Gastrocnemius medialis (tissue), 4 donors: ENCODE measurements at regions not wholly inside any gene's neighbourhood (a gene's known extent, or its start where the extent isn't known, plus 50 kb on each side); places are given as distances from the start of the nearest gene placed in this dataset.

Experiments
- ATAC-seq, 2 donors: fragments of 150-250 bp; one replicate each; pipeline ENCODE4 v1.9.1; 2016
- DNase-seq, 2 donors: peaks; one replicate each; pipeline ENCODE4 v3.0.0-alpha.2; 2019
- H3K27ac ChIP-seq, 4 donors: fragments of 200-600 bp; sonication (generic); 1 replicate in 1 of 4; 2 replicates in 3 of 4; pipeline ENCODE4 v1.5.1; 2016 to 2018; ENCODE audit warnings: mild to moderate bottlenecking in 2 of 4, moderate library complexity in 1 of 4
- H3K27me3 ChIP-seq, 3 donors: fragments of 200-600 bp; sonication (generic) in 2 of 3; 1 replicate in 1 of 3; 2 replicates in 2 of 3; pipeline versions ENCODE4 v1.5.1 to v1.6.0; 2016 to 2019; ENCODE audit warnings: mild to moderate bottlenecking in 1 of 3, moderate library complexity in 1 of 3
- H3K36me3 ChIP-seq, 2 donors: fragments of 200-600 bp; sonication (generic) in 1 of 2; one replicate each; pipeline ENCODE4 v1.5.1; 2017 to 2018
- H3K4me1 ChIP-seq, 2 donors: fragments of 200-600 bp; sonication (generic) in 1 of 2; one replicate each; pipeline ENCODE4 v1.5.1; 2016 to 2017; ENCODE audit warnings: mild to moderate bottlenecking in 2 of 2
- H3K4me3 ChIP-seq, 4 donors: fragments of 200-600 bp; sonication (generic) in 3 of 4; 1 replicate in 1 of 4; 2 replicates in 3 of 4; pipeline ENCODE4 v1.5.1; 2016 to 2019; ENCODE audit warnings: mild to moderate bottlenecking in 2 of 4
- H3K9me3 ChIP-seq, 3 donors: fragments of 200-600 bp; sonication (generic) in 2 of 3; 1 replicate in 1 of 3; 2 replicates in 2 of 3; pipeline ENCODE4 v1.5.1; 2016 to 2019
- POLR2A ChIP-seq, 2 donors: fragments of 450-650 bp; IDR thresholded peaks; one replicate each; pipeline ENCODE4 v1.6.1; 2017; ENCODE audit warnings: antibody characterized with exemption in 2 of 2, mild to moderate bottlenecking in 2 of 2, moderate library complexity in 2 of 2
- in situ Hi-C, 4 donors: fragments of 200-750 bp; cut with MboI; loops; one replicate each; pipeline versions ENCODE4 v1.15.0 to v1.8.0; 2017; ENCODE audit warnings: low sequenced_read_pairs in 4 of 4
- intact Hi-C: fragments of 100-400 bp; cut with DNase I; formaldehyde crosslinking; loops from one replicate; pipeline ENCODE4 v1.15.1; 2023; ENCODE audit warnings: low total_unique reads
- TF ChIP-seq, protein P1 (sequence below), 5 experiments: fragments of 450-650 bp in 3 of 5; fragments of 200-600 bp in 2 of 5; sonication (generic) in 2 of 5; IDR thresholded peaks in 4 of 5; conservative IDR thresholded peaks in 1 of 5; 1 replicate in 4 of 5; 2 replicates in 1 of 5; pipeline ENCODE4 v1.5.1; 2016 to 2019; ENCODE audit warnings: antibody characterized with exemption in 5 of 5, mild to moderate bottlenecking in 3 of 5, moderate library complexity in 3 of 5

DNA sequence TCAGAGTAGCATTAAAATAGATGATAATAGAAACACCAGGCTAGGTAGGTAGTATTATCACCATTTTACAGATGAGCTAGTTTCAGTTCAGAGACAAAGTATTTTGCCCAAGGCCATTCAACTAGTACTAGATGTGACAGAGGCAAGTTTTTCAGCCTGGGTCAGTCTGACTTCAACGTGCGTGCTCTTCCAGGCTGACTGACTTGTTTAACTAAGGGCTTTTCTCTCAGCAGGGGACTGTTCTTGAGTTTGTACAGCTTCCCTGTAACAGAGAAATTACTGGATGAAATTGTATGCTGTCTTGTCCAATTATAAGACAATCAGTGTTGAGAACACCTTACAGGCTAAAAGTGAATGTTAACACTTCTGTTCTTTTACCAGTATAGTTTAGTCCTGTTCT is 333.5 kb upstream of the MAN1A1 start:
- H3K9me3 ChIP-seq = no peaks in the 10 kb centered on the region
- DNase-seq (no peak), ATAC-seq (no peak)
- no peaks in the 10 kb centered on the region for H3K27me3 ChIP-seq
- no peak overlapping the region for H3K4me3 ChIP-seq
- H3K4me1 ChIP-seq = no peaks in the 10 kb centered on the region
- no peaks in the 10 kb centered on the region for H3K36me3 ChIP-seq
- no peak overlapping the region for H3K27ac ChIP-seq
- intact Hi-C loops (no loop called here), in situ Hi-C loops (no loop called here)
- TF ChIP-seq, protein P1, sequence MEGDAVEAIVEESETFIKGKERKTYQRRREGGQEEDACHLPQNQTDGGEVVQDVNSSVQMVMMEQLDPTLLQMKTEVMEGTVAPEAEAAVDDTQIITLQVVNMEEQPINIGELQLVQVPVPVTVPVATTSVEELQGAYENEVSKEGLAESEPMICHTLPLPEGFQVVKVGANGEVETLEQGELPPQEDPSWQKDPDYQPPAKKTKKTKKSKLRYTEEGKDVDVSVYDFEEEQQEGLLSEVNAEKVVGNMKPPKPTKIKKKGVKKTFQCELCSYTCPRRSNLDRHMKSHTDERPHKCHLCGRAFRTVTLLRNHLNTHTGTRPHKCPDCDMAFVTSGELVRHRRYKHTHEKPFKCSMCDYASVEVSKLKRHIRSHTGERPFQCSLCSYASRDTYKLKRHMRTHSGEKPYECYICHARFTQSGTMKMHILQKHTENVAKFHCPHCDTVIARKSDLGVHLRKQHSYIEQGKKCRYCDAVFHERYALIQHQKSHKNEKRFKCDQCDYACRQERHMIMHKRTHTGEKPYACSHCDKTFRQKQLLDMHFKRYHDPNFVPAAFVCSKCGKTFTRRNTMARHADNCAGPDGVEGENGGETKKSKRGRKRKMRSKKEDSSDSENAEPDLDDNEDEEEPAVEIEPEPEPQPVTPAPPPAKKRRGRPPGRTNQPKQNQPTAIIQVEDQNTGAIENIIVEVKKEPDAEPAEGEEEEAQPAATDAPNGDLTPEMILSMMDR (IDR thresholded peaks at IDR 0.05 in 4 of 5, conservative IDR thresholded peaks at IDR 0.05 in 1 of 5) = no peak
- TF ChIP-seq POLR2A (IDR thresholded peaks at IDR 0.05) = no peak

DNA sequence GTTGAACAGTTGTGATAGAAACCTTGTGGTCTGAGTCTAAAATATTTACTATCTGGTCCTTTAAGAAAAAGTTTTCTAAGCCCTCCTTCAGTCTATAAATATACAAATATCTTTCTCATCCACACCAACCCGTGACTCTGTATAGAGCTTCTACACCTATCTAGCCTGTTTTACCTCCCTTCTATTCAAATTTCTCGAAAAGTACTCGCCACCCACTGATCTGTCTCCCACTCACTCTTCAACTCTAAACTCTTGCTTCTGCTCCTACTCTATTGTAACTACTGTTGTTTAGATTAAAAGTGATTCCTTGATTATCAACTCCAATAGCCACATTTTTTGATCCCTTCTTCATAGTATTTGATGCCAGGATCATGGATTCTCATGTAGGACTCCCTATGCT is 329.4 kb upstream of the MAN1A1 start:
- Histone ChIP-seq H3K4me3 (no peak overlapping the region), H3K36me3 (no peaks in the 10 kb centered on the region), H3K4me1 (no peaks in the 10 kb centered on the region), H3K27me3 (no peaks in the 10 kb centered on the region), H3K27ac (no peak overlapping the region), H3K9me3 (no peaks in the 10 kb centered on the region)
- ATAC-seq = no peak
- TF ChIP-seq, protein P1 (IDR thresholded peaks at IDR 0.05 in 4 of 5, conservative IDR thresholded peaks at IDR 0.05 in 1 of 5) = no peak
- TF ChIP-seq POLR2A (IDR thresholded peaks at IDR 0.05) = no peak
- no peak for DNase-seq
- in situ Hi-C loops = no loop called here
- intact Hi-C loops = no loop called here

DNA sequence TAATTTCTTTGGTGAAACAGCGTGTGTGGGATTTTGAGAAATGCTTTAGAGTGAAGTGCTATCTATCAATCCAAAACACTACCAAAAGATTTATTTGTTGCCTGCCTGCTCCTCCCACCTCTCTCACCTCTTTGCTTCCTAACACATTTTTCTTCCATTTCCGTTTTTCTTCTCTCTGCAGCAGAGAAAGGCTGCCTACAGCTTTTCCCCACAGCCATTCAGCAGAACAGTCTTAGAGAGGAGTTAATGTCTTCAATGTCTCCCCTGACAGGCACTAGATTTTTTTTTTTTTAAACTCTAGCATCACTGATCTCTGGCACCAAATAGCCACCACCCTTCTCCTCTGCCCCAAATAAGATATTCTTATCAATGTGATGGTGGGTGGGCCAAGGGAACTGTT is 327.8 kb upstream of the MAN1A1 start:
- intact Hi-C loops (no loop called here), in situ Hi-C loops (no loop called here)
- no peak for TF ChIP-seq POLR2A (IDR thresholded peaks at IDR 0.05)
- TF ChIP-seq, protein P1 (IDR thresholded peaks at IDR 0.05 in 4 of 5, conservative IDR thresholded peaks at IDR 0.05 in 1 of 5) = no peak
- ATAC-seq = no peak
- Histone ChIP-seq H3K27me3 (no peaks in the 10 kb centered on the region), H3K9me3 (no peaks in the 10 kb centered on the region), H3K4me1 (no peaks in the 10 kb centered on the region), H3K27ac (no peak overlapping the region), H3K36me3 (no peaks in the 10 kb centered on the region), H3K4me3 (no peak overlapping the region)
- DNase-seq = no peak

DNA sequence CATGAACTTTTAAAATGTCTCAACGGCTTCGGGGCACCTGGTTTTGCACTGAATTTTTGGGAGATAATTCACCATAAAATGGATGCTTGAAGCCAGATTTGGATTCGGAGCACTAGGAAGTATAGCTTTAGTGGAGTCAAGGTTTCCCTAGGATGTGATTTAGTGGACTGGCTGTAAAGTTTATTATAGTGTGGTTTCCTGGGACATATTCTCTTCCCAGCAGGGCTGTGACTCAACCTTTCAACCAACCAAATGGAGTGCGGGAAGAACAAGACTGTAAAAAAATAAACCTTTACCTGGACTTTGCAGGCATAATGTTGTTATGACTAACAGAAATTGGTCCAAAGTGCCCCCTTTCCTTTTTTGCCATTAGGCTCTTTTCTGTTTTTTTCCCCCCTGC is 327.4 kb upstream of the MAN1A1 start:
- DNase-seq = no peak
- no peak for ATAC-seq
- Histone ChIP-seq H3K4me1 (no peaks in the 10 kb centered on the region), H3K9me3 (no peaks in the 10 kb centered on the region), H3K27me3 (no peaks in the 10 kb centered on the region), H3K4me3 (no peak overlapping the region), H3K36me3 (no peaks in the 10 kb centered on the region), H3K27ac (no peak overlapping the region)
- in situ Hi-C loops = no loop called here
- intact Hi-C loops = no loop called here
- TF ChIP-seq, protein P1 (IDR thresholded peaks at IDR 0.05 in 4 of 5, conservative IDR thresholded peaks at IDR 0.05 in 1 of 5) = no peak
- no peak for TF ChIP-seq POLR2A (IDR thresholded peaks at IDR 0.05)

DNA sequence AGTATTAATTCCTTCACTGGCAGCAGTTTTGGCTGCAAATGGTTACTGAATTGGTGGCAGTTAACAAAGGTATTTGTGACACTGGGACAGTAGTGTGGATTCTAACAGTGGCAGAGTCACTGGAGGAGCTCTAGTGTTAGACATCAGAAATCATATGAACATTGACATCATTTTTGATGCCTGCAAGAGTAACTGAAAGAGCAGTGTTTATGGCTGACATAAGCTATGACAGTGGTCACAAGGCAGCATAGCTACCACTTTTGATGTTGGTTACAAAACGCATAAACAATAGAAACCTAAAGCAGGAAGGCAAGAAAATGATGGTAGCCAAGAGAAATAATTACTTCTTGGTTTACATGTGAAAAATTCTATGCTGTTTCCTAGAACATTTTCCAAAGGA is 326.7 kb upstream of the MAN1A1 start:
- no peak overlapping the region for H3K4me3 ChIP-seq
- H3K27ac ChIP-seq = no peak overlapping the region
- H3K27me3 ChIP-seq = no peaks in the 10 kb centered on the region
- intact Hi-C loops (no loop called here), in situ Hi-C loops (no loop called here)
- TF ChIP-seq, protein P1 (IDR thresholded peaks at IDR 0.05 in 4 of 5, conservative IDR thresholded peaks at IDR 0.05 in 1 of 5) = no peak
- no peak for TF ChIP-seq POLR2A (IDR thresholded peaks at IDR 0.05)
- DNase-seq (no peak), ATAC-seq (no peak)
- no peaks in the 10 kb centered on the region for H3K4me1 ChIP-seq
- H3K36me3 ChIP-seq = no peaks in the 10 kb centered on the region
- H3K9me3 ChIP-seq = no peaks in the 10 kb centered on the region
